ENCODE measurements at regions not wholly inside any gene's neighbourhood (a gene's known extent, or its start where the extent isn't known, plus 50 kb on each side); places are given as distances from the start of the nearest gene placed in this dataset.
A peak's percentile ranks its signal among the peaks of the same experiment; 100 is the strongest.

DNA sequence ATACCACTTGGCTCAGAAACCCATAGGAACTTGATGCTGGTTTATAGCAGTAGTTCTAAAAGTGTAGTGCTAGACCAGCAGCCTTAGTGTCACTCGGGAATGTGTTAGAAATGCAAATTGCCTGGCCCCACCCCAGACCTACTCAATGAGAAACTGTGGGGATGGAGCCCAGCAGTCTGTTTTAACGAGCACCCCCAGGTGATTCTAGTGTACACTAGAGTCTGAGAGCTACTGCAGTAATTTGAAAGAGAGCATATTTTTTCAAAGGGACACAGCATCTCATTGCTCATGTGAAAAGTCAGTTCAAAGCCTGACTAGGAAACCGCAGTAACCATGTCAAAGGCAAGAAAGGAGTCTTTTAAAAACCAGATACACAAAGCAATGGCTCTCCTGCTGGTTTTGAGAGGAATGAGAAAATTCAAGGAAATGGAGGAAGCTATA, 313.4 kb downstream of the SQOR start:
- Histone ChIP-seq H3K79me2 (ENCODE audit: low read length) (no peaks in the 10 kb centered on the region), H3K9me2 (replicated peaks; ENCODE audit: insufficient read depth, low read length) (no peaks in the 10 kb centered on the region), H2AFZ (ENCODE audit: low read length) (no peak overlapping the region), H3K4me3 (ENCODE audit: low read length) (no peak overlapping the region), H3K27me3 (replicated peaks; ENCODE audit: insufficient read depth, low read length) (no peaks in the 10 kb centered on the region), H3F3A (ENCODE audit: insufficient read depth, low read length) (no peaks in the 10 kb centered on the region), H4K20me1 (ENCODE audit: insufficient read depth, low read length) (no peaks in the 10 kb centered on the region), H3K9me3 (replicated peaks; ENCODE audit: insufficient read depth, low read length) (no peaks in the 10 kb centered on the region), H3K27ac (ENCODE audit: low read length) (no peak overlapping the region), H3K9ac (ENCODE audit: low read length) (no peak overlapping the region), H3K4me1 (ENCODE audit: low read length) (no peaks in the 10 kb centered on the region), H3K36me3 (replicated peaks; ENCODE audit: insufficient read depth, low read length) (no peaks in the 10 kb centered on the region), H3K4me2 (ENCODE audit: low read depth, low read length) (no peak overlapping the region)
- peak; percentile 69 for DNase-seq
- TF ChIP-seq EZH2 (optimal IDR thresholded peaks at IDR 0.05; ENCODE audit: low read depth, low read length): no peak
- TF ChIP-seq, protein P1, sequence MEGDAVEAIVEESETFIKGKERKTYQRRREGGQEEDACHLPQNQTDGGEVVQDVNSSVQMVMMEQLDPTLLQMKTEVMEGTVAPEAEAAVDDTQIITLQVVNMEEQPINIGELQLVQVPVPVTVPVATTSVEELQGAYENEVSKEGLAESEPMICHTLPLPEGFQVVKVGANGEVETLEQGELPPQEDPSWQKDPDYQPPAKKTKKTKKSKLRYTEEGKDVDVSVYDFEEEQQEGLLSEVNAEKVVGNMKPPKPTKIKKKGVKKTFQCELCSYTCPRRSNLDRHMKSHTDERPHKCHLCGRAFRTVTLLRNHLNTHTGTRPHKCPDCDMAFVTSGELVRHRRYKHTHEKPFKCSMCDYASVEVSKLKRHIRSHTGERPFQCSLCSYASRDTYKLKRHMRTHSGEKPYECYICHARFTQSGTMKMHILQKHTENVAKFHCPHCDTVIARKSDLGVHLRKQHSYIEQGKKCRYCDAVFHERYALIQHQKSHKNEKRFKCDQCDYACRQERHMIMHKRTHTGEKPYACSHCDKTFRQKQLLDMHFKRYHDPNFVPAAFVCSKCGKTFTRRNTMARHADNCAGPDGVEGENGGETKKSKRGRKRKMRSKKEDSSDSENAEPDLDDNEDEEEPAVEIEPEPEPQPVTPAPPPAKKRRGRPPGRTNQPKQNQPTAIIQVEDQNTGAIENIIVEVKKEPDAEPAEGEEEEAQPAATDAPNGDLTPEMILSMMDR (IDR thresholded peaks at IDR 0.05; ENCODE audit: low read length): no peak
- TF ChIP-seq EZH2phosphoT487 (IDR thresholded peaks at IDR 0.05; ENCODE audit: low read length): no peak

DNA sequence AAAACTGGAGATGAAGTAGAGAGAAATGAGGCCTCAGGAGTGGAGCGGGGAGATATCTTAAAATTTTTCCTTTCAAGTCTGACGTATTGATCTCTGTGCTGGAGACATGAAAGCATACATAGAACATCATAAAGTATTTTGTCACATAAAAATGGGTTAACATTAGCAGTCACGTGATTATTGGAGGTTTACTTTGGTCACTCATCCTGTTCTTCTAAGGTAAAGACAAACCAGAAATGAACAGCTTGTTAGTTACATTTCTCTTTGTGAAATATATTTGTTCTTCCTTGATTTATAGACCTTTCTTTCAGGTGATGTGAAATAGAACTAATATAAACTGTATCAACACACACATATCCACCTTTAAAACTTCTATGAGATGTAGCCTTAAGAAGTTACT, 324.1 kb downstream of the SQOR start:
- H4K20me1 ChIP-seq (ENCODE audit: insufficient read depth, low read length): no peaks in the 10 kb centered on the region
- no peak overlapping the region for H2AFZ ChIP-seq (ENCODE audit: low read length)
- no peaks in the 10 kb centered on the region for H3K4me1 ChIP-seq (ENCODE audit: low read length)
- TF ChIP-seq, protein P1 (IDR thresholded peaks at IDR 0.05; ENCODE audit: low read length): no peak
- TF ChIP-seq EZH2phosphoT487 (IDR thresholded peaks at IDR 0.05; ENCODE audit: low read length) (no peak), EZH2 (optimal IDR thresholded peaks at IDR 0.05; ENCODE audit: low read depth, low read length) (no peak)
- no peaks in the 10 kb centered on the region for H3F3A ChIP-seq (ENCODE audit: insufficient read depth, low read length)
- no peaks in the 10 kb centered on the region for H3K9me2 ChIP-seq (replicated peaks; ENCODE audit: insufficient read depth, low read length)
- no peak overlapping the region for H3K4me2 ChIP-seq (ENCODE audit: low read depth, low read length)
- no peak overlapping the region for H3K9ac ChIP-seq (ENCODE audit: low read length)
- H3K9me3 ChIP-seq (replicated peaks; ENCODE audit: insufficient read depth, low read length): no peaks in the 10 kb centered on the region
- no peaks in the 10 kb centered on the region for H3K79me2 ChIP-seq (ENCODE audit: low read length)
- H3K36me3 ChIP-seq (replicated peaks; ENCODE audit: insufficient read depth, low read length): no peaks in the 10 kb centered on the region
- no peak overlapping the region for H3K27ac ChIP-seq (ENCODE audit: low read length)
- no peaks in the 10 kb centered on the region for H3K27me3 ChIP-seq (replicated peaks; ENCODE audit: insufficient read depth, low read length)
- H3K4me3 ChIP-seq (ENCODE audit: low read length): no peak overlapping the region
- DNase-seq: no peak

DNA sequence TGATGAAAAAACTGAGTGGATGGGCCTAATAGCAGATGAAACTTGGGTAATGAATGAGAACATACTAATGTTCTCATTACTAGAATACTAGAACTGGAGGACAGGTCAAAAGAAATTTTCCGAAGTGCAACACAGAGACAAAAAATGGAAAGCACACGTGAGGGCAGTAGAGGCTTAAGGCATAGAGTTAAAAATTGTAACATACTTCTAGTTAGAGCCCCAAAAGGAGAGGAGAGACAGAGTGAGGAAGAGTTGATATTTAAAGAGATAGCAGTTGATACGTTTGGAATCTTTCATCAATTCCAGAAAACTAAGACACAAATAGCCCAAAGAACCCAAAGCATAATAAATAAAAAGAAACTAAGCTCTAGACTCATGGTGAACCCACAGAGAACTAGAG, 327.9 kb downstream of the SQOR start:
- Histone ChIP-seq H3K36me3 (replicated peaks; ENCODE audit: insufficient read depth, low read length) (no peaks in the 10 kb centered on the region), H3K4me1 (ENCODE audit: low read length) (no peaks in the 10 kb centered on the region), H3K4me3 (ENCODE audit: low read length) (no peak overlapping the region), H3K4me2 (ENCODE audit: low read depth, low read length) (no peak overlapping the region), H3K27ac (ENCODE audit: low read length) (no peak overlapping the region), H3K27me3 (replicated peaks; ENCODE audit: insufficient read depth, low read length) (no peaks in the 10 kb centered on the region), H3K9me2 (replicated peaks; ENCODE audit: insufficient read depth, low read length) (no peaks in the 10 kb centered on the region), H3K79me2 (ENCODE audit: low read length) (no peaks in the 10 kb centered on the region), H3F3A (ENCODE audit: insufficient read depth, low read length) (no peaks in the 10 kb centered on the region), H4K20me1 (ENCODE audit: insufficient read depth, low read length) (no peaks in the 10 kb centered on the region), H3K9ac (ENCODE audit: low read length) (no peak overlapping the region), H2AFZ (ENCODE audit: low read length) (no peak overlapping the region), H3K9me3 (replicated peaks; ENCODE audit: insufficient read depth, low read length) (no peaks in the 10 kb centered on the region)
- TF ChIP-seq, protein P1 (IDR thresholded peaks at IDR 0.05; ENCODE audit: low read length): no peak
- no peak for TF ChIP-seq EZH2phosphoT487 (IDR thresholded peaks at IDR 0.05; ENCODE audit: low read length)
- no peak for TF ChIP-seq EZH2 (optimal IDR thresholded peaks at IDR 0.05; ENCODE audit: low read depth, low read length)
- DNase-seq: no peak

All from MM.1S (cell line).